ENCODE measurements at regions not wholly inside any gene's neighbourhood (a gene's known extent, or its start where the extent isn't known, plus 50 kb on each side); places are given as distances from the start of the nearest gene placed in this dataset.
A peak's percentile ranks its signal among the peaks of the same experiment; 100 is the strongest.

DNA sequence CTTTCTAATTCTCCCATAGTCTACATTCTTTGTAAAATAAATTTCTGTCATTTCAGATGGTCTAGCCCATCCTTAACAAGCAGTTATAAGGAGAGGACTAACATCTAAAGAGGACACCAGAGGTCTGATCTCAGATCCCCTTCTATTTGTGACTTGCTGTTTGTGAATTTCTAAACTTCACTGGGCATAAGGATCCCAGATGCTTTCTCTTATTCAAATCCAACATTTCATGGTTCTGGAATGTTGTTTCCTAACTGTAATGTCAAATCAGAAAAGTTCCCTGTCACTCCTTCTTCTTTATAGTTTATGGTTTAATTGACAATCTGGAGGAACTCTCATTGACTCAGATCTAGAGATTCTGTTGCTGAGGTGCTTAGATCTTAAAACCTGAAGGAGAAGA is 430.2 kb downstream of the MEIS1 start:
- Histone ChIP-seq H3K9me3 (ENCODE audit: low read length) (no peaks in the 10 kb centered on the region), H3K27ac (ENCODE audit: low read length) (no peak overlapping the region), H4K20me1 (ENCODE audit: insufficient read depth) (no peaks in the 10 kb centered on the region), H3K79me2 (replicated peaks; ENCODE audit: insufficient read depth, low read length) (no peaks in the 10 kb centered on the region), H3K9me2 (ENCODE audit: insufficient read depth, low read length) (no peaks in the 10 kb centered on the region), H2AFZ (ENCODE audit: low read depth, low read length) (no peak overlapping the region), H3K27me3 (ENCODE audit: insufficient read depth, low read depth, low read length) (no peaks in the 10 kb centered on the region), H3K9ac (ENCODE audit: low read length) (no peak overlapping the region), H3K36me3 (ENCODE audit: insufficient read depth, low read length) (no peaks in the 10 kb centered on the region), H3F3A (ENCODE audit: insufficient read depth, low read length, poor library complexity, severe bottlenecking) (peaks cover 4% of the 10 kb centered on the region), H3K4me3 (ENCODE audit: low read length) (no peak overlapping the region), H3K4me2 (ENCODE audit: low read length) (no peak overlapping the region)
- no peak for TF ChIP-seq EZH2 (IDR thresholded peaks at IDR 0.05; ENCODE audit: borderline replicate concordance, insufficient read depth, low read length, poor library complexity, severe bottlenecking)
- TF ChIP-seq TAF1 (IDR thresholded peaks at IDR 0.05; ENCODE audit: low read depth): no peak
- no peak for TF ChIP-seq MXI1 (conservative IDR thresholded peaks at IDR 0.05; ENCODE audit: poor library complexity, severe bottlenecking)
- TF ChIP-seq, protein P1, sequence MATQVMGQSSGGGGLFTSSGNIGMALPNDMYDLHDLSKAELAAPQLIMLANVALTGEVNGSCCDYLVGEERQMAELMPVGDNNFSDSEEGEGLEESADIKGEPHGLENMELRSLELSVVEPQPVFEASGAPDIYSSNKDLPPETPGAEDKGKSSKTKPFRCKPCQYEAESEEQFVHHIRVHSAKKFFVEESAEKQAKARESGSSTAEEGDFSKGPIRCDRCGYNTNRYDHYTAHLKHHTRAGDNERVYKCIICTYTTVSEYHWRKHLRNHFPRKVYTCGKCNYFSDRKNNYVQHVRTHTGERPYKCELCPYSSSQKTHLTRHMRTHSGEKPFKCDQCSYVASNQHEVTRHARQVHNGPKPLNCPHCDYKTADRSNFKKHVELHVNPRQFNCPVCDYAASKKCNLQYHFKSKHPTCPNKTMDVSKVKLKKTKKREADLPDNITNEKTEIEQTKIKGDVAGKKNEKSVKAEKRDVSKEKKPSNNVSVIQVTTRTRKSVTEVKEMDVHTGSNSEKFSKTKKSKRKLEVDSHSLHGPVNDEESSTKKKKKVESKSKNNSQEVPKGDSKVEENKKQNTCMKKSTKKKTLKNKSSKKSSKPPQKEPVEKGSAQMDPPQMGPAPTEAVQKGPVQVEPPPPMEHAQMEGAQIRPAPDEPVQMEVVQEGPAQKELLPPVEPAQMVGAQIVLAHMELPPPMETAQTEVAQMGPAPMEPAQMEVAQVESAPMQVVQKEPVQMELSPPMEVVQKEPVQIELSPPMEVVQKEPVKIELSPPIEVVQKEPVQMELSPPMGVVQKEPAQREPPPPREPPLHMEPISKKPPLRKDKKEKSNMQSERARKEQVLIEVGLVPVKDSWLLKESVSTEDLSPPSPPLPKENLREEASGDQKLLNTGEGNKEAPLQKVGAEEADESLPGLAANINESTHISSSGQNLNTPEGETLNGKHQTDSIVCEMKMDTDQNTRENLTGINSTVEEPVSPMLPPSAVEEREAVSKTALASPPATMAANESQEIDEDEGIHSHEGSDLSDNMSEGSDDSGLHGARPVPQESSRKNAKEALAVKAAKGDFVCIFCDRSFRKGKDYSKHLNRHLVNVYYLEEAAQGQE (IDR thresholded peaks at IDR 0.05; ENCODE audit: borderline replicate concordance): no peak
- TF ChIP-seq POLR2AphosphoS5 (IDR thresholded peaks at IDR 0.05): no peak
- TF ChIP-seq RAD21 (conservative IDR thresholded peaks at IDR 0.05): no peak
- no peak for TF ChIP-seq SMC3 (conservative IDR thresholded peaks at IDR 0.05; ENCODE audit: poor library complexity)

DNA sequence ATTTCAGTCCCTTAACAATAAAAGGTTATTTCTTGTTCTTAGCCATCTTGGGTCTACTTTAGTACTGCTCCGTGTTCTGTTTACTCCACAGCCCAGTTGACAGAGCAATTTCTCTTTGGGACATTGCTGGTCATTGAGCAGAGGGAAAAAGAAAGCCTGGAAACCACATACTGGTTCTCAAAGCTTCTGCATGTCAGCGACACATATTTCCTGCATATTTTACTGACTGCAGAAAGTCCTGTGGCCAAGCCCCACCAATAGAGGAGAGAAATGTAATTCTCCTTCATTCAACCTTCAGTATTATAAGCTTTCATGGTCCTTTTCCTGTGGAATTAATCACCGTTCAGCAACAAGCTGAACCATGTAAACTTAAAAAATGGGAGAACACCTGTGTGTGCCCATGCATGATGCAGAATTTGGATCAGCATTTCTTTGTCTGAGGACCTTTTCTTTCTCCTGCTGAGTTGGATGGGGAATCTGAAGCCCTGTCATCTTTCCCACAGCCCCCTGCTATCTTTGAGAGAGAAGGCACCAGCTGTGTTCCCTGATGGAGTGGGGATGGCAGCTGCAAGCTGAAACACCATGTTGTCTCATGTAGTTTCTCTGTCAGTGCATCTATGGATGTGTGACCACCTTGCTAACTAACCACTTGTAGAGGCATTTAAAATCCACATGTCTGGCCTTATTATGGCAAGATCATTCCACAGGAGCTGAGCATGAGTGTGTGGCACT is 431.6 kb downstream of the MEIS1 start:
- Histone ChIP-seq H3K4me2 (ENCODE audit: low read length) (peak overlapping the region; percentile 28), H3K4me3 (ENCODE audit: low read length) (peak overlapping the region; percentile 44), H3K36me3 (ENCODE audit: insufficient read depth, low read length) (no peaks in the 10 kb centered on the region), H3F3A (ENCODE audit: insufficient read depth, low read length, poor library complexity, severe bottlenecking) (peaks cover 4% of the 10 kb centered on the region), H2AFZ (ENCODE audit: low read depth, low read length) (no peak overlapping the region), H4K20me1 (ENCODE audit: insufficient read depth) (no peaks in the 10 kb centered on the region), H3K9me3 (ENCODE audit: low read length) (no peaks in the 10 kb centered on the region), H3K27me3 (ENCODE audit: insufficient read depth, low read depth, low read length) (no peaks in the 10 kb centered on the region), H3K79me2 (replicated peaks; ENCODE audit: insufficient read depth, low read length) (no peaks in the 10 kb centered on the region), H3K9ac (ENCODE audit: low read length) (no peak overlapping the region), H3K27ac (ENCODE audit: low read length) (peak overlapping the region; percentile 33), H3K9me2 (ENCODE audit: insufficient read depth, low read length) (no peaks in the 10 kb centered on the region)
- TF ChIP-seq EZH2 (IDR thresholded peaks at IDR 0.05; ENCODE audit: borderline replicate concordance, insufficient read depth, low read length, poor library complexity, severe bottlenecking) (no peak), MXI1 (conservative IDR thresholded peaks at IDR 0.05; ENCODE audit: poor library complexity, severe bottlenecking) (no peak), RAD21 (conservative IDR thresholded peaks at IDR 0.05) (no peak), SMC3 (conservative IDR thresholded peaks at IDR 0.05; ENCODE audit: poor library complexity) (no peak), POLR2AphosphoS5 (IDR thresholded peaks at IDR 0.05) (no peak), EP300 (conservative IDR thresholded peaks at IDR 0.05; ENCODE audit: poor library complexity, severe bottlenecking) (no peak), TAF1 (IDR thresholded peaks at IDR 0.05; ENCODE audit: low read depth) (no peak)
- TF ChIP-seq, protein P2, sequence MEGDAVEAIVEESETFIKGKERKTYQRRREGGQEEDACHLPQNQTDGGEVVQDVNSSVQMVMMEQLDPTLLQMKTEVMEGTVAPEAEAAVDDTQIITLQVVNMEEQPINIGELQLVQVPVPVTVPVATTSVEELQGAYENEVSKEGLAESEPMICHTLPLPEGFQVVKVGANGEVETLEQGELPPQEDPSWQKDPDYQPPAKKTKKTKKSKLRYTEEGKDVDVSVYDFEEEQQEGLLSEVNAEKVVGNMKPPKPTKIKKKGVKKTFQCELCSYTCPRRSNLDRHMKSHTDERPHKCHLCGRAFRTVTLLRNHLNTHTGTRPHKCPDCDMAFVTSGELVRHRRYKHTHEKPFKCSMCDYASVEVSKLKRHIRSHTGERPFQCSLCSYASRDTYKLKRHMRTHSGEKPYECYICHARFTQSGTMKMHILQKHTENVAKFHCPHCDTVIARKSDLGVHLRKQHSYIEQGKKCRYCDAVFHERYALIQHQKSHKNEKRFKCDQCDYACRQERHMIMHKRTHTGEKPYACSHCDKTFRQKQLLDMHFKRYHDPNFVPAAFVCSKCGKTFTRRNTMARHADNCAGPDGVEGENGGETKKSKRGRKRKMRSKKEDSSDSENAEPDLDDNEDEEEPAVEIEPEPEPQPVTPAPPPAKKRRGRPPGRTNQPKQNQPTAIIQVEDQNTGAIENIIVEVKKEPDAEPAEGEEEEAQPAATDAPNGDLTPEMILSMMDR (IDR thresholded peaks at IDR 0.05; ENCODE audit: poor library complexity, severe bottlenecking): no peak
- TF ChIP-seq, protein P1 (IDR thresholded peaks at IDR 0.05; ENCODE audit: borderline replicate concordance): no peak
